ENCODE measurements at regions not wholly inside any gene's neighbourhood (a gene's known extent, or its start where the extent isn't known, plus 50 kb on each side); places are given as distances from the start of the nearest gene placed in this dataset.

- H3K4me3 ChIP-seq (ENCODE audit: low read depth, low read length), result no peak overlapping the region
- DNase-seq (ENCODE audit: low read depth), result no peak
- no peak for TF ChIP-seq CTCF (conservative IDR thresholded peaks at IDR 0.05; ENCODE audit: low read depth, low read length)
Observed at GRCh38 chr5:8060235-8060952, 191.4 kb downstream of the MTRR start.

- no peak for TF ChIP-seq CTCF (conservative IDR thresholded peaks at IDR 0.05; ENCODE audit: low read depth, low read length)
- no peak for DNase-seq (ENCODE audit: low read depth)
- H3K4me3 ChIP-seq (ENCODE audit: low read depth, low read length), result no peak overlapping the region
Observed at GRCh38 chr5:8060953-8061429, 192.0 kb downstream of the MTRR start.

GRCh38 chr5:8062521-8062920, 193.6 kb downstream of the MTRR start:
- TF ChIP-seq CTCF (conservative IDR thresholded peaks at IDR 0.05; ENCODE audit: low read depth, low read length), result no peak
- no peak for DNase-seq (ENCODE audit: low read depth)
- no peak overlapping the region for H3K4me3 ChIP-seq (ENCODE audit: low read depth, low read length)

- H3K4me3 ChIP-seq (ENCODE audit: low read depth, low read length), result no peak overlapping the region
- TF ChIP-seq CTCF (conservative IDR thresholded peaks at IDR 0.05; ENCODE audit: low read depth, low read length), result no peak
- no peak for DNase-seq (ENCODE audit: low read depth)
Observed at GRCh38 chr5:8068078-8068477, 199.1 kb downstream of the MTRR start.

- no peak for TF ChIP-seq CTCF (conservative IDR thresholded peaks at IDR 0.05; ENCODE audit: low read depth, low read length)
- DNase-seq (ENCODE audit: low read depth), result no peak
- no peak overlapping the region for H3K4me3 ChIP-seq (ENCODE audit: low read depth, low read length)
Observed at GRCh38 chr5:8070138-8070537, 201.2 kb downstream of the MTRR start.

- DNase-seq (ENCODE audit: low read depth), result no peak
- TF ChIP-seq CTCF (conservative IDR thresholded peaks at IDR 0.05; ENCODE audit: low read depth, low read length), result no peak
- no peak overlapping the region for H3K4me3 ChIP-seq (ENCODE audit: low read depth, low read length)
Observed at GRCh38 chr5:8079056-8079455, 210.1 kb downstream of the MTRR start.

- TF ChIP-seq CTCF (conservative IDR thresholded peaks at IDR 0.05; ENCODE audit: low read depth, low read length), result no peak
- H3K4me3 ChIP-seq (ENCODE audit: low read depth, low read length), result no peak overlapping the region
- DNase-seq (ENCODE audit: low read depth), result no peak
Observed at GRCh38 chr5:8081179-8081578, 212.2 kb downstream of the MTRR start.

All from choroid plexus epithelial cell (primary cell).